Colon (tissue), 2 donors: ENCODE measurements at regions not wholly inside any gene's neighbourhood (a gene's known extent, or its start where the extent isn't known, plus 50 kb on each side); places are given as distances from the start of the nearest gene placed in this dataset.
"Not testable (repeated sequence)": the region's sequence is repeated elsewhere in the genome, so short reads cannot be mapped to it uniquely, and the experiment has no call there.

Experiments
- FAIRE-seq: peaks from 2 replicates; lab custom pipeline; 2012; peaks lifted over from hg19 to GRCh38; lab: Jason Lieb, UNC
- donor health status: control.
- donor health status: control.

DNA sequence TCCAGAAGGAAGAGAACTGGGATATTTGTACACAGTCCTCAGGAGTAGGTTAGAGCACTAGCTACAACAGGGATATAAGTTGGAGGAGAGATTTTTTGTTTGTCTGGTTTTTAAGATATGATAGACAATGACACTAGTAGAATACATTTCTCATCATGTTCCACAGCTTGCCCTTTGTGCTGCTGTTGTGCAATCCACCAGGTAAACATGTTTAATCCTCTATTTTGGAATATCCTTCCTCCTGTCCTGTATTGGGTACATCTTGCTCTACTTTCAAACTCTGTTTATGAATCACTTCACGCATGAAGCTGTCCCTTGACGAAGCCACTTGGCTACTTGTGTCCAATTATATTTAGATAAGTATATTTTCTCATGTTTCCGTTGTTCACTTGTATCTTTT, 153.6 kb upstream of the TENT5A start:
- no peak for FAIRE-seq

DNA sequence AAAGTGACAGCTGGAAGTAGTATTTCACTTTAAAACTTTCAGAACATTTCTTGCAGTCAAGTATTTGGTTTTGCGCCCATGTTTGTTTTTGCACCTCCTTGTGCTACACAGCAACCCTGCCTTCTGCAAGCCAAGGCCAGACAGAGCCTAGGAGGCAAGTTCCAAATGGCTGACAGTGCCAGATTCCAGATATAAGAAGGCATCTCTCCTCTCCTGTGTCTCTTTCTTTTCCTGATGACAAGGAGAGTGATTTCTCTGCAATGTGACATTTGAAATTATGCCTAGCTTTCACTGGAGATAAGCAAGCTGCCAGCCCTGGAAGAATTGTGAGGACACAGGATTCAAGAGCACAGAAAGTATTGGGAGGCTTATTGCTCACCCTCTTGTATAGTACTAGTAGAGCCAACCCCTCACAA, 149.1 kb upstream of the TENT5A start:
- no peak for FAIRE-seq

DNA sequence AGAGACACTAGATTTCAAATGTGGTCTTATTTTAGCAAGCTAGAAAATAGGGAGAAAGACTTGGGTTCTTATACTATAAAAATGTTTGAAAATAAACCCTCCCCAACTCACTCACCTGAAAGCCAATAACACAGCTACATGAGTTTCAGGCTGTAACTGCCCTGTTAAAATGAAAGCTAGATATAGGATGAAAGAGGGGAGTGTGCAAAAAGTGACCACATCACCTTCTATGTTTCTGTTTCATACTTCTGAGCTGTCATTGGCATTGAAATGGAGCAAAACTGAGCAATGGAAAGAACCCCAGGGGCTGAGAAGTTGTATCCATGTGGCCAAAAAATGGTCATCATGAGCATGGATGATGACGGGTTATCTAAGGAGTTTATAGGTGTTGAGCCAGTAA, 148.1 kb upstream of the TENT5A start:
- FAIRE-seq = no peak

DNA sequence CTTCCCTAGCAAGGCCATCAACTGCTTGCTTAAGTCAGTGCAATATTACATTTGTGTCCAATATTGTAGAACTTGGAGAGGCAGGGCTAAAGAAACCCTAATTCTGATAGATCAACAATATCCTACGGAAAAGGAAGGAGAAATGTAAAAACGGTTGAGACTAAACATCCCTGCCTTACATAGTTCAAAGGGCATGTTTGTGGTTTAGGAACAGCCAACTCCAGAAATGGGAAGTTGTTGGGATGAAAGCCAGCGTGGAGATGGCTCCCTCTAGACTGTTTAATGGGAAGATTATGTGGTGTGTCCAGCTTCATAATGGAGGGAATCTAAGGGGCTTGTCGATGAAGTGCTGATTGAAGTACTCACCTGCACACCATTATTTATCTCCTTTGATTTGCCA, 145.3 kb upstream of the TENT5A start:
- no peak for FAIRE-seq

DNA sequence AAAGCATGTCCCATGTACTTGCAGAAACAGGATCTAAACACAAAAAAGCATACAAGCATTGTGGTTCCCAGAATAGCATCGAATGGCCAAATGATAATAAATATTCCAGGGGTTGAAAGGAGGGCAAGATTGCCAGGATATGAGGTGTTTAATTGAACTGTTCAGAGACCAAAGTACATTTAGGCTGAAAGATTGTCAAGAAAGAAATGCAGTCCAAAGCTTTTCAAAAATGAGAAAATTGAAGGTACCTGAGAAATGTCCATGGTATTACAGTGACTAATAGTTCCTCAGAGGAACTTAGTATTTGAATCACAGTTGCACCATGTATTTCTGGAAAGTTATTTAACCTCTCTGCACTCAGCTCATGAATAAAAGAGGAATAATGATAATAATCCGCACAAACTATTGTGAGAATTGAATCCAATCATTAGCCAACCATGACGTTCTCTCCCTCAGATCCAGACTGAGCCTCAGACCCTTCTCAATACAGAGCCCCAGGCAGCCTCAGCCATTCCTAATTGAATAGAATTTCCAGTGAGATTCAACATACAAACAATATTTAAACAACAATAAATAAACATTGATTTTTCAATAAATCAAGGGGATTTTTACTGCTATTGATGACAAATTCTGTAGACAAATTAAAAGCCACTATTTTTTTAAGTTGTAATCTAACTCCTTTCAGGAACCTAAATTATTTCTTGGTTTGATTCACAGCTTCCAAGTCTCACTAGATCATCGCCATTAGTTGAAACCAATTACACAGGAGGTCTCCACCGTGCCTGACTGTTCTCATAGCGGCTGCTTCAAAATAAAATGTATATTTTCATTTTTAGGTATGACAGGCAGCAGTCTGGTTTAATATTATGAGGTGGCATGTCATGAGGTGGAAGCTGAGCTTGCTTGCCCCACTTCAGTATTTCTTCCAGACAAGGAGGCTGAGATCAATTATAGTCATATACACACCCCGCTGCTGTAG, 144.3 kb upstream of the TENT5A start:
- no peak for FAIRE-seq

DNA sequence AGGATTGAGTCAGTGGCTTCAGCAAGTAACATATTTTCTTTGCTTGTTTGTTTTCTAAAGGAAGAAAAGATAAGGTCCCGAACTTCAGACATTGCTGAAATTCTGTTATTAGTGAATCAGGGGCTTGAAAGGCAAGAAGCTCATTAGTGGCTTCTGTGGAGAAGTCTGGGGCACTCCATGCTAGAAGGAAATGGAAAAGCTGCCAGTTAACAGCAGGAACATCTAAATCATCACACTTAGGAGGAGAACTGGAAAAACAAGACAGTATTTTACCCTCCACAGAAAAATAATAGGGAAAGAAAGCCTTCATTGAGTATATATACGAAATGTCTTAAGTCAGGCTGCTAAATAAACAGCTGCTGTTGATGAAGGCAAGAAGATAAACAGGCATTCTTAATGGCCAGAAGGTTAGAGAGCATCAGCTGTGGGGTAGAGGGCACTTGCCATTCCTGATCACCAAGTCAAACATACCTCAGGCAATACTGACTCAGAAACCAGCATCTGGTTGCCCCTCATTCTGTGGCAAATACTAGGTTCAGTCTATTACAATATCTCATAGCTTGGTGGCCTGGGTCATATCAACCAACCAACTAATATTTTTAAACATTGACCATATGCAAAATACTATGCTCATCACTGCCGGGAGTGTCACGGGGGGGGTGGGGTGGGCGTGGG, 143.2 kb upstream of the TENT5A start:
- no peak for FAIRE-seq

DNA sequence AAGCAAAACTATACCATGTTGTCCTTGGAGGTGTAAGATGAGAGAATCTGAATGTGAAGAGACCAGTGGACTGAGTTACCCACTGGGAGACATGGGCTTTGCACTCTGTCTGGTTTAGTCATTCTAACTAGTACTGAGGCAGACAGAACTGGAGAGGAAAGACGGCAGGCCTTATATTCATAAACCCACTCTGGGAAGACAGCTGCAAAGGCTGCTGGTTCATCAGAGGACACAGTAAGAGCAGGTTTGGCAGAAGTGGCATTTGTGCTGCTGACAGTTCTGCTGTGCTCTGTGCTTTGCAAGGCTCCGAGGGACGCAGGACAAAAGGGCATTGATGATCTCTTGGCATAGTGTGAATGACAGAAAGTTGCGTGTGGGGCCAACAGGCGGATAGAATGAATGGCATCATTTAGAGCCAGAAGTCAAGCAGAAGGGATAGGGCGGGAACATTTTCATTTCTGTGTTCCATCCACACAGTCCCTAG, 142.3 kb upstream of the TENT5A start:
- FAIRE-seq = no peak

DNA sequence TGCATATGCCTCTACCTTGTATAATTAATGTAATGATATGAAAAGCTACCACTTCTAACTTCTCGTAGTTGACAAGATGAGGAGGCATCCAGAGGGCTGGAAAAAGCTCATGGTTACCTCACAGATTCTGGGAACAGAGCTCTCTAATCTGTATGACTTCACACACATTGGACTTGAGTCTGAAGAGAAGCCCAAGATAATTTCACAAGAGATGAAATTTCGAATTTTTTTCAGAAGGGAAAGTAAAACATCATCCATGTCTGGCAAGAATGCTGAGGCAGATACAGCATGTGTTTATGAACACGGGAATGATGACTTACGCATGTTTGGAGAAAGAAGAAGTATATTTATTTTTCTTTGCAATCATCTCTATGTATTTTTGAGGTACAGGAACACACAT, 141.8 kb upstream of the TENT5A start:
- FAIRE-seq = no peak

DNA sequence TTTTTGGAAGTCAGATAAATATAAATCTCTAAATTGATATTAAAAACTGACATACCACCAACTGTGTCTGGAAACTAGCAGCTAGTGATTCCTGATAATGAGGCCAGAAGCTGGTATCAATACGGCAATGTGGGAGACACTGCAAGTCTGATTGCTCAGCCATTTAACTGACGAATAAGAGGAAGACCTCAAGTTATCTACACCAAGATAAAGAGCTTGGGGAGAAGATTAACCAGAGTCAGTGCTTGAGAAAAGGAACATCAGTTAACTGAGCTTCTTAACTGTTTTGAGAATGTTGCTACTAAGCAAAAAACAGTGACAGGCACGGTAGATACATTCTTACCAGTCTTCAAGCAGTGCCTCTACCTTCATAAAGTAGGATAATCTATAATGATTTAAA, 140.4 kb upstream of the TENT5A start:
- FAIRE-seq = no peak

DNA sequence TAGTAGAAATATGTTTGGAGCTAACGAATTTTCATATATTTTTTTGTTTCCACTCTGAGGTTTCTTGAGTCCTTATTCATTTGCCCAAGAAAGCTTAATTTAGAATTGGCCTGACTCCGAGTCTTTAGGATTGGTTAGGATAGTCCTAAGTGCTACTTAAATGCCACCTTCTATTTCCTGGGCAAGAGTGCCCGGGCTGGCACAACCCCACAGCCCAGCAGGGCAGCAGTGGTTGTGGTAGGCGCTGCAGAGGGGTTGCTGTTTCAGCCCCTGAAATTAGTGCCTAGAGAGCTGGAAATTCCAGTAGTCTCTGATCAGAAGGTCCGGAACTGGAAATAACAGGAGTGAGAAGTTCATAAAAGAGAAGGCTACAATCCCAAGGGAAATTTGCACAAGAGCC, 139.4 kb upstream of the TENT5A start:
- FAIRE-seq = no peak

DNA sequence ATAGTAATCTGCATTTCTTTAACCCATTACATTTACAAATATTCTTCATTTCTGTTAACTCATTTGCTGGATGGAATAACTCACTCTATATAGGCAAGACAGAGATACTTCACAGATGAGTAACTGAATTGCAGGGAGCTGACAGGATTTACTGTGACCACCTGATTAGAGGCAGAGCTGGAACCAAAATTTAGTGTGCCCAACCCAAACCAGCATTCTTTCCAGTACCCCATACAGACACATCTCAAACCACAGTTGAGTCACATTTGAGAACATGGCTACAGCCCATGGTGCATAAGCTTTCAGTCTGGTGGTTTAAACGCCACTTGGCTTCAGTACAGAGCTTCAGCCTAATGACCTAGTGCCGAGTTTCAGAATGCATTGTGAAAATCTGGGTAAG, 138.4 kb upstream of the TENT5A start:
- FAIRE-seq = no peak

DNA sequence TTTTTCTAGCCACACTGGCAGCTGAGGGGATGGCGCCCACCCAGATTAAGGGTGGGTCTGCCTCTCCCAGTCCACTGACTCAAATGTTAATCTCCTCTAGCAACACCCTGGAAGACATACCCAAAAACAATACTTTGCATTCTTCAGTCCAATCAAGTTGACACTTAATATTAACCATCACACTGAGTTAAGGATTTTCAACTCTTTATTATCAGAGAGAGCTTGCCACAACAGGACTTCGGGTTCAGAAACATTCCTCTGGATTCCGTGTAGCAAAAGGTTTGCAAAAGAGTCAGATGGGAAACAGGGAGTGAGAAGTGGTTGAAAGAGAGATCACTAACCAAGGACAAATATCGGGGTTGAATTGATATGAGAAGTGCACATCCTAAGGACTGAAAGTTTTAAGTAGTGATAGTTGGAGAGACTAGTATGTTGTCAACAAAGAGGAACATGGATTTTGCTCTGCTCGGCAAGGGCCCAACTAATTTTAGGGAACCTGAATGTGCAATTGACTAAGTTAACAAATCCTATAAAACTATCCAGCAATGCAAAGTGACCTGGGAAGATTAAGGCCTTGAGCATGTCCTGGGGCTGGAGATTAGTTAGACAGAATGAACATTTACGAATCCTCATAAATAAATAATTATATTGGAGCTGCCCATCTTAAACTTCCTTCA, 137.0 kb upstream of the TENT5A start:
- FAIRE-seq = no peak

DNA sequence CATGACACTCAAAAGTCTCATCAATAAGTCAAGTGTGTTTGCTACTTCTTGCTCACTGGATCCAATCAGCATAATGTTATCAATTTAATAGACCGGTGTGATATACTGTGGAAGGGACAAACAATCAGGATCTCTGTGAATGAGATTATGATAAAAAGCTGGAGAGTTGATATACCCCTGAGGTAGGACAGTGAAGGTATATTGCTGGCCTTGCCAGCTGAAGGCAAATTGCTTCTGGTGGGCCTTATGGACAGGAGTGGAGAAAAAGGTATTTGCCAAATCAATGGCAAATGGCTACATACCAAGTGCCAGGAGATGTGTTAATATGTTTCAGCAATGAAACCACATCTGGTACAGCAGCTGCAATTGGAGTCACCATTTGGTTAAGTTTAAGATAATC, 134.4 kb upstream of the TENT5A start:
- FAIRE-seq = not testable (repeated sequence)

DNA sequence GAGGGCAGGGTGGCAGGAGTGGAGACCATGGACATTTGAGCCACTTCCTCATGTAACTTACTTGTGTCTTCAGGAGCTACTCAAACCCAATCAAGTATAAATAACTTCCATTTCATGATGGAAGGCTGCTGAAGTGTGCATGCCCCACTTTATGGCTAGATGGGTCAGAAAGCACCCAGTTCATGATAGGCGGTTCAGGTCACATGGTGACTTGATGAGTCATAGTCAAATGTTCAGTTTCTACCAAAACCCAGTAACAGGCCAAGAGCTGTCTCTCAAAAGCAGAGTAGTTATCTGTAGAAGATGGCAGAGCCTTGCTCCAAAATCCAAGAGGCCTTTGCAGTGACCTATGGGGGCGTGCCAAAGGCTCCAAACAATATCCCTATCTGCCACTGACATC, 133.7 kb upstream of the TENT5A start:
- FAIRE-seq = no peak

DNA sequence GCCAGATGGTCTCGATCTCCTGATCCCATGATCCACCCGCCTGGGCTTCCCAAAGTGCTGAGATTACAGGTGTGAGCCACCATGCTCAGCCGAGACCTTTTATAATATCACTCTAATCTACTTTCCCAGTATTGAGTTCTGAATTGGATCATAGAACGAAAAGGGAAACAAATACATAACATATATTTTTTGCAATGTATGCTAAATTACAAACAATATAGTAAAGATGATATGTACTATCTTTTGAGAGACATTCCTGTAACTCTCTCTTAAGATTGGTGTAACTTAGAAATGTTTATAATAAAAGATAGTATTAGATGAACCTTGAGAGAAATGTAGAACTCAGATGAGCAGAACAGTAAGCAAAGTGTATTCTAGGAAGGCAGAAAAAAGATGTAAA, 129.2 kb upstream of the TENT5A start:
- no peak for FAIRE-seq

DNA sequence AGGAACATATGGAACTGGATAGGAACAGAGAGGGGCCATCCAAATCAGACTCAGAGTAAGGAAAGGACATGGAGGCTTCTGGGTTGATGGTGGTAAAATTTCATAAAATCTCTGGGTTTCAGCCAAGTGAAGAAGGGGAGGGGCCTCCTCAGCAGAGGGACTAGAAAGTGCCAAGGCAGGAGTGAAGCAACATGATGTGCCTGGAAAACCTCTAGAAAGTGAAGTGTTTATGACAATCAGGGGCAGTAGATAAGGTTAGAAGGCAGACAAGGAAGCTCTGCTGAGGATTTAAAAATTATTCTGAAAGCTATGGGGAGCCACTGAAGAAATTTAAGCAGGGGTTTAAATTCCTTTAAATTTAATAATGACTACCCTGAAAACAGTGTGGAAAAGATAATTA, 126.0 kb upstream of the TENT5A start:
- no peak for FAIRE-seq

DNA sequence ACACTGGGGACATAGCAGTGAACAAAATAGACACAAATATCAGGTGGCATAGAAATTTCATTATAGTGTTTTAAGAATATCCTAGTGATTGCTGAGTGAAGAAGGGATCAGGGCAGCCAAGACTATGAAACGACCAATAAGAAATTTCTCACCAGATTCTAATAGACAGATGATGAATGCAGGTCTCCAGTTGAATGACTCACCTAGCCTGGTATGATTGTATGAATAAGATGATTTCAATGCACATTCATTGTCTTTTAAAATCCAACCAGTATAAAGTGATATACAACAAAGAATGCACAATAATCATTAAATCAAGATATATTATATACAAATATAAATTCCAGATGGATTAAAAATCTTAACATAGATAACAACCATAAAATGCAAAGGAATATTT, 124.5 kb upstream of the TENT5A start:
- FAIRE-seq = no peak

DNA sequence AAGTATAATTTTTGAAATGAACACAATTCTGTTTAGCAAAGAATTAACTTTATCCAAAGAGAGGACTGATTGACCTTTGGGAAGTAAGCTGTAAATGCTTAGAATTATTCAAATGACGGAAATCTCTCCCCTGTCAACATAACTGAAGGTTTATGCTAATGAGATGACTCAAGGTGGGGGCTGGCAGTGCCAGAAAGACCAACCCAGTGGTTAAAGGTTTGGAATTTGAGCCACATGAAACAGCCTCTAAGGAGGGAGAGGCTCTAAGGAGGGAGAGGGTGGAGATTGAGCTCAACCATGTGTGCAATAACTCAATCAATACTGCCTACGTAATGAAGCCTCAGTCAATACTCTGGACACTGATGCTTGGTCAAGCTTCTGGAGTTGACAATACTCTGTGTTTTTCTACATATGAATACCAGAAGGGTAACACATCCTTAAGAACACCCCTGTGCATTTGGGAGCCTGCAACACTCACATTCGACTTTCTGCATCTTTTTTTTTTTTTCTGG, 123.4 kb upstream of the TENT5A start:
- no peak for FAIRE-seq

DNA sequence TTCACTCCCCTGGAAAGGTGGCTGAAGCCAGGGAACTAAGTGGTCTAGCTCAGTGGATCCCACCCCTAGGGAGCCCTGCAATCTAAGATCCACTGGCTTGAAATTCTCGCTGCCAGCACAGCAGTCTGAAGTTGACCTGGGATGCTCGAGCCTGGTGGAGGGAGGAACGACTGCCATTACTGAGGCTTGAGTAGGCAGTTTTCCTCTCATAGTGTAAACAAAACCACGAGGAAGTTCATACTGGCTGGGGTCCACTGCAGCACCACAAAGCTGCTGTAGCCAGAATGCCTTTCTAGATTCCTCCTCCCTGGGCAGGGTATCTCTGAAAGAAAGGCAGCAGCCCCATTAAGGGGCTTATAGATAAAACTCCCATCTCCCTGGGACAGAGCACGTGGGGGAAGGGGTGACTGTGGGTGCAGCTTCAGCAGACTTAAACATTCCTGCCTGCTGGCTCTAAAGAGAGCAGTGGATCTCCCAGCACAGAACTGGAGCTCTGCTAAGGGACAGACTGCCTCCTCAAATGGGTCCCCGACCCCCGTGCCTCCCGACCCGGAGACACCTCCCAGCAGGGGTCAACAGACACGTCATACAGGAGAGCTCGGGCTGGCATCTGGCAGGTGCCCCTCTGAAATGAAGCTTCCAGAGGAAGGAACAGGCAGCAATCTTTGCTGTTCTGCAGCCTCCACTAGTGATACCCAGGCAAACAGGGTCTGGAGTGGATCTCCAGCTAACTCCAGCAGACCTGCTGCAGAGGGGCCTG, 117.4 kb upstream of the TENT5A start:
- FAIRE-seq = not testable (repeated sequence)

DNA sequence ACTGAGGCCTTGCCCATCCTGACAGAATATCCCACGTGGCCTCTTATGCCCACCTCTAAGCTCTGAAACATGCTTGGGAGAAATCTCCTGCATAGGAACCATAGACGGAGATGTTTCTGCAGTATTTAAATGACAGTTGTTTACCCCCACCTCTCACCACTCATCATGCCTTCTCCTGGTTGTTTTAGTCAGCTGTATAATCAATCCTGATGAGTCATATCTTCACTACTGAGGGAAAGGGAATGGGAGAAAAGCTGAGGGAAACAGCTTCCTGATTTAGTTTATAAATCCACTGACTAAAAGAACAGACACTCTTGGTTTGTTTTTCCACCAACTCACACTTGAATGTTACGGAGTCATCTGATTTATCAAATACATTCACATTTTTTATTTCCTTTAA, 113.2 kb upstream of the TENT5A start:
- FAIRE-seq = no peak

DNA sequence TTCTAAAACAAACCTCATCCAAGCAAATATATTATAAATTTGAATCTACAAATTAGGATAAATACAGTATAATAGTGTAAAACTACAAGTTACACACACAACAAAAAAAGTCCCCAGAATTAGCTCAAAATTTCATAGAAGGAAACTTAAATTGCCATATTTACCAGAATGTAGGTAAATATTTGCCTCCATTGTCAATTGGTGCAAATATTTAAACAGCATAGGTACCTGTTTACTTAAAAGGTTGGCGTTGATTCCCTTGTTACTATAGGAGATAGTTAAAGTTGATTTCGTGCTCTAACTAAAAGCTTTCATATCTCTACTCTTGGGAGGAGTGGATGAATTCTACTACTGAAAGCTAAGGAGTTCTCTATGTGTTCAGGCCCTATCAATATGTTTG, 111.6 kb upstream of the TENT5A start:
- peak; percentile 47 for FAIRE-seq

DNA sequence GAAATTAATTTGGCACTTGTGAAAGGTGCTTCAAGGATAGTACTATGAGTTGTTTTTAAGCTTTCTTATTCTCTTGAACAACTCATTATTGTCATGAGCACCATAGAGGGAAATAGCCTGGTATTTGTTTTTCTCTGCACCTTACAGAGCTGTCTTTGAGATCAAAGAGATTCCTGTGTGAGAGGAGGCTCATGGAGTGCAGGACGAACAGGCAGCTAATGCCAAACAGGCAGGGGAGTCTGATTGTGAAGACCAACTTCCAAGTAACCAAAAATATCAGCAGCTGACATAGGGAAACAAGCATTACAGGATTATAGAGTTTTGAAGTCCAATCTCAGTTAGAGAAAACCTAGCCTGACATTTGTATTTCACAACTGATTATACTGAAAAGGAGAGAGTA, 110.6 kb upstream of the TENT5A start:
- no peak for FAIRE-seq
